NB4 (cell line): ENCODE measurements at regions not wholly inside any gene's neighbourhood (a gene's known extent, or its start where the extent isn't known, plus 50 kb on each side); places are given as distances from the start of the nearest gene placed in this dataset.

Source experiments
- CTCF ChIP-seq: IDR thresholded peaks from one replicate; pipeline ENCODE4 v1.5.1; 2012; ENCODE audit warnings: low read depth, low read length
- MYC ChIP-seq: IDR thresholded peaks from 2 replicates; pipeline ENCODE4 v1.6.1; 2011; ENCODE audit warnings: low read depth, low read length
- POLR2A ChIP-seq: IDR thresholded peaks from 2 replicates; pipeline ENCODE4 v1.6.1; 2011; ENCODE audit warnings: mild to moderate bottlenecking; ENCODE audit not compliant: insufficient read length; ENCODE audit errors: extremely low read depth

GRCh38 chr3:184643442-184643841 is 68.4 kb downstream of the MAGEF1 start:
- TF ChIP-seq CTCF, result no peak
- TF ChIP-seq POLR2A, result no peak
- TF ChIP-seq MYC, result no peak
